Kidney (tissue), 13 donors: ENCODE measurements at regions not wholly inside any gene's neighbourhood (a gene's known extent, or its start where the extent isn't known, plus 50 kb on each side); places are given as distances from the start of the nearest gene placed in this dataset.

ENCODE experiments used
- DNase-seq, 5 donors: peaks; one replicate each; pipeline ENCODE4 v3.0.0-alpha.2; 2013 to 2020
- FAIRE-seq: peaks from 2 replicates; lab custom pipeline; 2012; peaks lifted over from hg19 to GRCh38; lab: Jason Lieb, UNC
- H3K27ac ChIP-seq, 2 donors: one replicate each; pipeline ENCODE4 v1.7.0; 2013; ENCODE audit warnings: low read depth in 2 of 2, low read length in 2 of 2, inconsistent platforms in 1 of 2
- H3K27me3 ChIP-seq: one replicate; pipeline ENCODE4 v1.7.1; 2013; ENCODE audit warnings: low read length, inconsistent platforms; ENCODE audit not compliant: control insufficient read depth, insufficient read depth
- H3K36me3 ChIP-seq, 3 donors: one replicate each; pipeline versions ENCODE4 v1.7.0 to v1.7.1; 2013; ENCODE audit warnings: low read length in 3 of 3, control low read depth in 1 of 3, inconsistent platforms in 1 of 3; ENCODE audit not compliant: insufficient read depth in 3 of 3, control insufficient read depth in 2 of 3
- H3K4me1 ChIP-seq, 3 donors: one replicate each; pipeline versions ENCODE4 v1.7.0 to v1.7.1; 2013; ENCODE audit warnings: low read length in 3 of 3, inconsistent platforms in 1 of 3, low read depth in 1 of 3; ENCODE audit not compliant: control insufficient read depth in 2 of 3, insufficient read depth in 2 of 3
- H3K4me3 ChIP-seq, 3 donors: one replicate each; pipeline versions ENCODE4 v1.7.0 to v1.8.1; 2013; ENCODE audit warnings: low read length in 3 of 3, control low read depth in 1 of 3, inconsistent platforms in 1 of 3
- H3K9ac ChIP-seq, 3 donors: one replicate each; pipeline versions ENCODE4 v1.7.0 to v1.7.1; 2013; ENCODE audit warnings: low read length in 3 of 3, control low read depth in 1 of 3, inconsistent platforms in 1 of 3
- H3K9me3 ChIP-seq, 3 donors: one replicate each; pipeline versions ENCODE4 v1.7.0 to v1.7.1; 2013; ENCODE audit warnings: low read length in 3 of 3, control low read depth in 1 of 3, inconsistent platforms in 1 of 3; ENCODE audit not compliant: control insufficient read depth in 2 of 3, insufficient read depth in 1 of 3
- intact Hi-C: fragments of 100-400 bp; cut with DNase I; formaldehyde crosslinking; loops from one replicate; pipeline ENCODE4 v1.11.1; 2022
- TF ChIP-seq, protein P1 (sequence below): IDR thresholded peaks from 3 replicates; pipeline ENCODE4 v1.5.1; 2012; ENCODE audit warnings: mild to moderate bottlenecking, moderate library complexity, borderline replicate concordance; ENCODE audit not compliant: insufficient read depth; ENCODE audit errors: extremely low read depth
- donor health status: control.
- donor health status: control.
- donor health status: control.
- donor health status: control.
- donor health status: control.
- donor health status: DM: yes; HTN: yes; CAD: no.
- donor health status: Normal renal cell carcinoma (clear cell type).

DNA sequence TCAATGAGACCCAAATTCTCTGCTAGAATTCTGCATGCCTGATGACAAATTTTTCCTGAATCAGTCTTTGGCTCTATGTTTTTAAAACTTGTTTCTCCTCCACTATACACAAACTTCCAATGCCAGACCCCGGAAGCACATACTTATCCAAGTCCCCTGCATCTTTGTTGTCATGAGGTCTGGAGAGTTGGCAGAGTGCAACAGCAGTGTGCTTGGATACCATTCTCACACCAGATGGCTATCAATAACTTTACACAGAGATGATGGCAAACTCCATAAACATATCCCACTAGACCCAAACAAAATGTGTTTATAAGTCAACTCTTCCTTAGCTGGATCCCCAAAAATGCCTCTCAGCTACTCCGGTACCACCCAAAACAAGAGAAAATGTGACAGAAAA is 337.7 kb upstream of the TRPC7 start:
- Histone ChIP-seq H3K4me3 (no peak overlapping the region), H3K27ac (no peak overlapping the region), H3K36me3 (no peaks in the 10 kb centered on the region), H3K27me3 (no peaks in the 10 kb centered on the region), H3K4me1 (no peaks in the 10 kb centered on the region), H3K9ac (no peak overlapping the region), H3K9me3 (no peaks in the 10 kb centered on the region)
- FAIRE-seq (no peak), DNase-seq (no peak)
- TF ChIP-seq, protein P1, sequence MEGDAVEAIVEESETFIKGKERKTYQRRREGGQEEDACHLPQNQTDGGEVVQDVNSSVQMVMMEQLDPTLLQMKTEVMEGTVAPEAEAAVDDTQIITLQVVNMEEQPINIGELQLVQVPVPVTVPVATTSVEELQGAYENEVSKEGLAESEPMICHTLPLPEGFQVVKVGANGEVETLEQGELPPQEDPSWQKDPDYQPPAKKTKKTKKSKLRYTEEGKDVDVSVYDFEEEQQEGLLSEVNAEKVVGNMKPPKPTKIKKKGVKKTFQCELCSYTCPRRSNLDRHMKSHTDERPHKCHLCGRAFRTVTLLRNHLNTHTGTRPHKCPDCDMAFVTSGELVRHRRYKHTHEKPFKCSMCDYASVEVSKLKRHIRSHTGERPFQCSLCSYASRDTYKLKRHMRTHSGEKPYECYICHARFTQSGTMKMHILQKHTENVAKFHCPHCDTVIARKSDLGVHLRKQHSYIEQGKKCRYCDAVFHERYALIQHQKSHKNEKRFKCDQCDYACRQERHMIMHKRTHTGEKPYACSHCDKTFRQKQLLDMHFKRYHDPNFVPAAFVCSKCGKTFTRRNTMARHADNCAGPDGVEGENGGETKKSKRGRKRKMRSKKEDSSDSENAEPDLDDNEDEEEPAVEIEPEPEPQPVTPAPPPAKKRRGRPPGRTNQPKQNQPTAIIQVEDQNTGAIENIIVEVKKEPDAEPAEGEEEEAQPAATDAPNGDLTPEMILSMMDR, result no peak
- intact Hi-C loops, result no loop called here

DNA sequence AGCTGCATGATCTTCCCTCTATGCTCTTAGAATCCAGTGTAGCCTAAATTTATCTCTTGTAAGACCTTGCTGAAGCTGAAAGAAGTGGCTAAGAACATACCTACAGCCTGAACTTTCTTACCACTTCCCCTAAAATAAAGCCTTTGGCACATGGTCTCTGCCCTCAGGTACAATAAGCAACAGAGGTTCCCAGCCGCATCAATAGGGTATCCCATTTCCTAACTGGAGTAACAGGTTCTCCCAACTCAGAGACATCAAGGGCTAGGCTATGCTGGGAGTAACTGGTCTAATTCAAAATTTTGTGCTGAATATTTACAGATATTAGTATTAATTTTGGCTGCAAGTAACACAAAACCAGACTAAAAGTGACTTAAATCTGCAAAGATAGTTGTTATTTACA is 335.8 kb upstream of the TRPC7 start:
- Histone ChIP-seq H3K4me1 (no peaks in the 10 kb centered on the region), H3K9me3 (no peaks in the 10 kb centered on the region), H3K36me3 (no peaks in the 10 kb centered on the region), H3K9ac (no peak overlapping the region), H3K27ac (no peak overlapping the region), H3K27me3 (no peaks in the 10 kb centered on the region), H3K4me3 (no peak overlapping the region)
- TF ChIP-seq, protein P1, result no peak
- DNase-seq, result no peak
- intact Hi-C loops, result no loop called here
- no peak for FAIRE-seq

- H3K36me3 ChIP-seq, result no peaks in the 10 kb centered on the region
- intact Hi-C loops, result no loop called here
- TF ChIP-seq, protein P1, result no peak
- no peaks in the 10 kb centered on the region for H3K9me3 ChIP-seq
- H3K4me1 ChIP-seq, result no peaks in the 10 kb centered on the region
- no peaks in the 10 kb centered on the region for H3K27me3 ChIP-seq
- DNase-seq (no peak), FAIRE-seq (no peak)
- H3K9ac ChIP-seq, result no peak overlapping the region
- no peak overlapping the region for H3K4me3 ChIP-seq
- no peak overlapping the region for H3K27ac ChIP-seq
Measured at GRCh38 chr5:136699651-136700050, 334.3 kb upstream of the TRPC7 start.

DNA sequence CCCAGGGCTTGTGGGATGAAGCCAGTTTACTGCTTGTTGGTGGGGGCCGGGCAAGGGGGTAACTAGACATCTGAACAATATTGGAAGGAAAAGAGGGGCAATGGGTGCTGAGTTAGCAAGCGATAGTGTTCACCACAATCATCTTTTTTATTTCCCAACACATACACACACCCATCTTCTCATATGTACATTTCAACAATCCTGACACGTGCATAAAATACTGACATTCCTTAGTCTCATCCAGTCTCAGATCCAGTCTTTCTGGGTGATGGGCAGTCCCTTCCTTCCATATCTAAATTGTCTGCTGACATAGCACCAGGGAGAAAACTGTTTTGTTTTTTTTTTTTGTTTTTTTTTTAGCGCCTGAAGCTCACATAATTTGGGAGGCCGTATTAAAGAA is 333.6 kb upstream of the TRPC7 start:
- Histone ChIP-seq H3K36me3 (no peaks in the 10 kb centered on the region), H3K27ac (no peak overlapping the region), H3K4me1 (no peaks in the 10 kb centered on the region), H3K4me3 (no peak overlapping the region), H3K27me3 (no peaks in the 10 kb centered on the region), H3K9ac (no peak overlapping the region), H3K9me3 (no peaks in the 10 kb centered on the region)
- no peak for DNase-seq
- TF ChIP-seq, protein P1, result no peak
- no peak for FAIRE-seq
- intact Hi-C loops, result no loop called here
